Nucleus accumbens (tissue), 56 donors: ENCODE measurements at regions not wholly inside any gene's neighbourhood (a gene's known extent, or its start where the extent isn't known, plus 50 kb on each side); places are given as distances from the start of the nearest gene placed in this dataset.
A peak's percentile ranks its signal among the peaks of the same experiment; 100 is the strongest.
"Not testable (repeated sequence)": the region's sequence is repeated elsewhere in the genome, so short reads cannot be mapped to it uniquely, and the experiment has no call there.

Source experiments
- DNase-seq, 56 donors: peaks; one replicate each; lab custom pipeline; 2025; lab: John Stamatoyannopoulos, UW

DNA sequence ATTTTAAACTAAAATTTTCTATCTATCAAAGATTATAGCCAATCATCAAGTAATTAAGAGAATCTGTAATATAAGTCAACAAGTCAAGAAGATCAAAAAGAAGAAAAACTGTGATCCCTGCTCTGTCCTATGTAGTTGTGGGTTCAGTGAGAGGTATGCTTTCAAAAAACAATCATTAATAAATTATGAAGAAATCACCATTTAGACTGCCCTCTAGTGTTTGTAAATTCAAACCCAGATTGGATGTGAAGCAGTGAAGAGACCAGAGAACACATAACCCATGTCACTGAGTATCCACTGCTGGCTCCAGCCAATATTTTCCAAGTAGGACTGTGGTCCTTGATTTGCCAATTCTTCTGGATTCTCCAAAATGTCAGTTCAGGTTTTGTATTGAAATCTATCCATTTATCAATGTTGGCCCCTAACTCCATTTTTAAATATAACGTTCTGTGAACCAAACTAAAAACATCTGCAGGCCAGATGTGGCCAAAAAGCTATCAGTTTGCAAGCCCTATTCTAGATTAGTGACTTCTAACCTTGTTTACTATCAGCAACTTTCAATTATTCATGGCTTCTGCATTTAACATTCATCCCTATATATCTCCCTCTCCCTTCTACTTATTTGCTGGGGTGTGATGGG lies 467.5 kb upstream of the CXADR start:
- no peak for DNase-seq

DNA sequence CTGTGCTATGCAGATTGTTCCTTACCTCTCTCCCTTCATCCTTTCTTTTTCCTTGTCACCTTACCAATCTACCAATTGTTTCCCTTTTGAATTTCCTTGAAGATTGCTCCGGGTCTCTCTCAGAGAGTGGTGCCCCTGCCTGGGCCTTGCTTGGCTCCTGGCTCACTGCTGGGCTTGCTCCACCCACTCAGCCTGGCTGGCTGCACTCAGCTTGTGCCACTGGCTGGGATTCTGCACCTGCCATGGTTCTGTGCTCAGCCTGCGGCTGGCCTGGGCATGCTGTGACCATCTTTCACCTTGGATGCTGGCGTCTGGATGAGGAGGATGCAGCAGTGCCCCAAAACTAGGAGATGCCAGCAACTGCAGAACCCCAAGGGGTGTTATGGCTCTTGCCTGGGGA lies 463.9 kb upstream of the CXADR start:
- no peak for DNase-seq

DNA sequence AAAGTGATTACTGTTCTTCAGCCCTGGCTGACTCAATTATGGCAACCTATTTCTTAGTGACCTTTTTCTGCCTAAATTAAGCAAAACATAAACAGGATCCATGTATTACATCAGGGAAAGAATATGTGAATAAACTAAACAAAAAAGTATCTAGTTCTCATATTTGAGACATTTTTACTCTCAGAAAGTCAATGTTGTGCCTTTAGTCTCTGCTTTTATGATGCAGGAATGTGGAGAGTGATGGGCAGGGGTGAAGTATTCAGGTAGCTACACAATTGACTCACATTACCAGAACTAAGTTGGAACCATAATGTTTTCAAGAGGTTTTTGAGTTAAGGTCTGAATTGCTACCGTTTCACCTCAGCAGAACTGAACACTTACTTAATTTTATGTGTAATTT lies 462.7 kb upstream of the CXADR start:
- no peak for DNase-seq

DNA sequence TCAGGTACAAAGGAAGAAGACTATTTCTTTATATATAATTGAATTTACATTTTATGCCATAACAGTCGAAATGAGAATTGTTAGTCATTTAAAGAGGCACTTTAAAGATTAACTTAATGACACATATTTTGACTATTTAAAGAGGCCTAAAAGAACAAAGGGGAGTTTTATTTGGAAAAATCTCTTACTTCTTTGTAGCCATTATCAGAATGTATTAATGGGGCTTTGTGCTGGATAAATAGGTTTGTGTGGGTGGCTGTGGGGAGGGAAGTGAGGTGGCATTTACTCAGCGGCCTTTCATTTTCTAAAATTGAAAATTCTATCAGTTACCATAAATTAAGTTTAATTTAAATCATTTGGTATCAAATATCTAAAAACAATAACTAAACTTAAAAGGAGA lies 462.2 kb upstream of the CXADR start:
- DNase-seq = no peak

DNA sequence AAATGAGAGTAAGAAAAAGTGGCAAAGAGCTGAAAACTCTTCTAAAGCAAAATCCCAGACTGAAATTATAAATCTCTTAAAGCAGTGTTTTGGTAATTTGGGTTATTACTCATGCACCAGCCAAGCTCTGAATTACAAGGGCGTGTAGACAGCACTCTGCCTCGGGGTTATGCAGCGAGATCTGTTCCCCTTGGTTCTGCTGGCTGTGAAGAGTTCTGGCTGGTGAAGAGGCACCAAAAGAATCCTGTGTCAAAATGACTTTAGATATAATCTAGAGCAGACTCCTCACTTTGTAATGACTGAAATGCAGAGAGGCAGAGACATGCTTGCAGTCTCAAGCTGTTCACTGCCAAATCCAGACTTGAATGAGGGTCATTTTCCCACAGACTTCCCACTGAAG lies 461.8 kb upstream of the CXADR start:
- peak in 10 of 56 donors; percentile 2 to 34 (median 9) for DNase-seq

DNA sequence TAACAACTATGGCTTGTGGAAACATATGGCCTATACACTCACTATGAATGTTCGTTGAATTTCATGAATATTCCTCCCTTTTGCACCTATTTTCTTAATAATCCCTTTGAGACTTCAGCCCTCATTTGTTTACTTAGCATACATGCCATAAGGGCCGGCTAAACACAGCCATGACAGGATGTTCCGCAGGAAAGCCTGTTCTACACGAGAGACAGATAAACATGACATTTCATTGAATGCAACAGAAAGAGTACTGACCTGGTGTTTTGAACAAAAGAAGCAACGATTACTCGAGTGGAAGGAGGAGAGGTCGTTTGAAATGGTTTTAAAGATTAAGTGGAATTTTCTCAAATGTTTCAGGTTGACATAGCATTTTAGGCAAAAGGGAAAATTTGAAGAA lies 459.5 kb upstream of the CXADR start:
- DNase-seq = no peak

DNA sequence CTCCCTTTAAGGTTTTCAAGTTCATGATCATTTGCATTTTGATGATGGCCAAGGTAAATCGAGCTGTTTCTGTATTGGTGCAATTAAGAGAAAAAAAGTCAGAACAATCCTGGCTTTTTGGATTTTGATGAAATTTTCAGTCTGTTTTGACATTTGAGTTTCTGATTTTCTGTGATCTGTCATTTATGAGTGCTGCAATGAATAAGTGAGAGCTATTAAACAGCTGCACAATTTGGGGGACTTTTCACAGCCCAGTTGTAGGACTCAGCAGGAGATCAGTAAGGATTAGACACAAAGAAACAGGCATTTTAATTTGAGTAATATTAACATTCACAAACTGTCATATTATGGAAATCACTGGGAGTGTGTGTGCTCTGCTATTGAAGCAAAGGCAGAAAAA lies 452.9 kb upstream of the CXADR start:
- DNase-seq = no peak

DNA sequence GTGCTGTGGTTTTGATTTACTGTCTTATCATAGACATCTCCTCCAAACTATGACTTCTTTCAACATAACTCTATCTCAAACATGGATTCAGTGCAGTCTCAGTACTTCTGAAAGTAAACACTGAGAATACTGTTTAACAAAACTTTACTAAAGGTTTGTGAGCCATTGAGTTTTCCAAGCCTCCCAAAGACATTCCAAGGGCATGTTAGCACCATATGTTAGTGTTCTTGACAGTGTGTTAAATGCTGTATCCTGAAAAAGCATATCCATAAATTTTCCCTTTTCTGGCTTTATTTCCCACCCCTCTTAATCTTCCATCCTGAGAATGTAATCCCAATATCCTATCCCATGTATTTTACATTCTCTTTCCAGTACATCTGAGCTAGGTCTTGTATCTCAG lies 446.8 kb upstream of the CXADR start:
- no peak for DNase-seq

DNA sequence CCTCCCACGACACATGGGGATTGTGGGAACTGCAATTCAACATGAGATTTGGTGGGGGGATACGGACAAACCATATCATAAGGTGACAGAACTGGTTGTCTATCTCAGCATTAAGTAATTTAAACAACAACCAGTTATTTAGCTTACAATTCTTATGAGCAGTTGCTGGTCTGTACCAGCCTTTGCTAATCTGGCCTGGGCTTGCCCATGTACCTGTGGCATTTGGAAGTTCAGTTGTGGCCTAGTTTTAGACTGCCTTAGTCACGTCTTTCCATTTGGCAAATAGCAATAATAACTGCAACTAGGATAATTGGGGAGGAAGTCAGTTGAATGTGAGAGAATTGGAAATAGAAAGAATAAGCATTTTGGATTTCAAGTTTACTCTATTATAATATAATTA lies 441.8 kb upstream of the CXADR start:
- no peak for DNase-seq

DNA sequence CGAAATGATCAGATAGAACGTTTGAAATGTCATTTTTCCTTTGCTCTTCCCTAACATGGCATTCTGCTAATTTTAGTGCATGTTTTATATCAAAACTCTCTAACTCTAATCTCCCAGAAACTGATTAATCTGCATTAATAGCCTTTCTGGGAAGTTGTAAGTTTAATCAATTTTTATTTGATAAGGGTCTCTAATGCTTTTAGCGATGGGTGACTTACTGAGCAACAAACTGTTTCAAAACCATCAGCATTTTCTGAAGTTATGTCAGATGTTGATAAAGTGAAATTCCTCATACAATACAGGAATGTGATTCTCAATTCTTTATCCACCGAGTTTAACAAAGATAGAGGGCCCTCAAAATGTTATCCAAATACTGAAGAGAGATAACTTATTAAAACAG lies 431.6 kb upstream of the CXADR start:
- DNase-seq = no peak

DNA sequence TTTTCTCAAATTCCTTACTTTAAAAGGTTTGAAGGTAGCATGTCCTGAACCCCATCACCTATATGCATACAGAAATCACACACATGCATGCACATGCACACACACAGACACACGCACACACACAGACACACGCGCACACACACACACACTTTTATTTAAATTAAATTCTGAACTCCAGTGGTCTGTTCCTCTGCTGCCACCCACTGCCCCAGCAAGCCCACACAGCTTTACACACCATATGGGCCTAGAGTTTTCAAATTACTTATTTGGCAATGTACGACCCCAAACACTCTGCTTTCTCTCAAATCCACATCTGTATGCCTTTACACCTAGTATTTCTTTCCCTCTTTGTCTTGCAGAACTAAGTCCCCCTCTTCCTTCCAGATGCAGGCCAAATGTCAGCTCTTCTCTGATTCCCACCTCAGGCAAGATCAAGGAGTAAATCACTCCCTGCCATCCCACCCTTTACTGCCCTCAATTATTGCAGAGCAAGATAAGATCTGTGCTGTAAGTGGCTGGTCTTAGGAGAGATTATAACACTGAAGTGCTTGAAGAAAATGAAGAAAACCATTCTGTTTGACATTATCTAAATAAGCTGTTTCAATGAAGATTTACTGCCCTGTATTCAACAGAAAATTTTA lies 429.9 kb upstream of the CXADR start:
- DNase-seq = no peak

DNA sequence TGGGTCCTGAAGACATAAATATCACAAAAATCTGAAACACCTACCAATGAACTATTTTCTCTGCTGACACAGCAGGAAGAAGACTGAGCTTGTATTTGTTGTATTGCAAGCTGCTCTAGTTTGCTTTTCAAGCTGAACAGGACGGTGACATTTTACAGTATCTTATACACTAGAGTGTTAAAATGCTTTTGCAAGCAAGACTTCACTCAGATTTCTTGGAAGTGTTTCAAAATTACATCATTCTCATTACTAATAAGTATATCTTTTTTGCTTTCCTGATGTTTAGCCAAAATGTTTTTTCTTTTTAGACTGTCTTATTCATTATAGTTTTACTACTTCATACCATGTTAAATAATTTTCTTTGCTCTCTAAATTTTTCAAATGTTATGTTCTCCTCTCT lies 427.1 kb upstream of the CXADR start:
- DNase-seq = no peak

DNA sequence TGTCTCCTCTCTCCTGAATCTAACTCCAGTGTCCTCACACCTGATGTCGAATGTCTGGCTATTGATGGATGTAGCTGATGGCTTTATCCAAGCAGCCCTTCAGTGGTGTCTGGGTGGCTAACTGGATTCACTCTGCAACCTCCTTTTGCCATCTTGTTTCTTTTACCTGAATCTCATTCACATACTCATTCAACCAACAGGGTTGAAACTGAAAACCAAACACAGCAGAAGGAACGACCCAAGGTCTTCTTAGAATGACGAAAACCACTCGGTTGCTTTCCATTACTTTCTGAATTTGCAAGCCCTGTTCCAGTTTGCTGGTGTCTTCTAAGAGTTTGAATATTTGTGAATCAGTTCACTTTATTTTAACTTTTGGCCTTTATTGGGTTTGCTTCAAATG lies 424.3 kb upstream of the CXADR start:
- DNase-seq = no peak

DNA sequence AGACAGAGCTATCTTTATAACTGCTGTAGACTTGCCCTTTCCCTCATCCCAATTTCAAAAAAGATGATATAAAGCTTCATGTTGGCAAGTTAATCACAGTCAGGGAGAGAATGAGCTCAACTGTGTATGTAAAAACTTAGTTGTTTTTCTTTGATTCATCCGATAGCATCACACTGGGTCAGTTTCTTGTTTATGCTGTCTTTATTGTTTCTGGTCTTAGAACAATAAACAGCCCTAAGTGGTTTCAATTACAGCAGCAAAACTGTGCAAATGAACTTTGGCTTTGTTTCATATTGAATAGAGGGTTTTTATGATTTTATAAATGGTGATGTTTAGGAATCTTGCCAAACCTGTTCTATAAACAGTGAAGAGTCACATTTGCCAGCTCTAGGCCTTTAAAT lies 423.8 kb upstream of the CXADR start:
- no peak for DNase-seq

DNA sequence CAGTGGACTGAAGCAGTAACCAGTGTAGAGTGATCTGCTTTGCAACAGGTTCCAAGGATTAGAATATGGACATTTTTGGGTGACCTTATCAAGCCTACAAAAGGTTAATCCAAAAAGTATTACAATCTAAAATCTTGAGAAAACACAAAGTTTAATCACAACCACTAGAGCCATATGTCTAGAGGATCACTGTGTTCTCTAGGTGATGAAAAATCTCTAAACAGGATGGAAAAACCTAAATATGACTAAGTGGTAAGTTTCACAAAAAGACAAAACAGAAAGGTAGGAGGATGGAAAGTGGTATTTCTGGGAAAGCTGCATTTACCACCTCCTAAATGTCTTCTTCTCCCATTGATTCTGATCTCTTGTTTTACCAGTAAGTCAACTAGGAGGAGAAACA lies 411.1 kb upstream of the CXADR start:
- no peak for DNase-seq

DNA sequence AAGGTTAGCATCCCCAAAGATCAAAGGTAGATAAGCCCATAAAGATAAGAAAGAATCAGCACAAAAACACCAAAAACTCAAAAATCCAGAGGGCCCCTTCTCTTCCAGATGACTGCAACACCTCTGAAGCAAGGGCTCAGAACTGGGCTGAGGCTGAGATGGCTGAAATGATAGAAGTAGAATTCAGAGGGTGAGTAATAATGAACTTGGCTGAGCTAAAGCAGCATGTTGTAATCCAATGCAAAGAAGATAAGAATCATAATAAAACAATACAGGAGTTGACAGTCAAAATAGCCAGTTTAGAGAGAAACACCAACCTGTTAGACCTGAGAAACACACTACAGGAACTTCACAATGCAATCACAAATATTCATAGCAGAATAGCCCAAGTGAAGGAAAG lies 406.9 kb upstream of the CXADR start:
- no peak for DNase-seq

DNA sequence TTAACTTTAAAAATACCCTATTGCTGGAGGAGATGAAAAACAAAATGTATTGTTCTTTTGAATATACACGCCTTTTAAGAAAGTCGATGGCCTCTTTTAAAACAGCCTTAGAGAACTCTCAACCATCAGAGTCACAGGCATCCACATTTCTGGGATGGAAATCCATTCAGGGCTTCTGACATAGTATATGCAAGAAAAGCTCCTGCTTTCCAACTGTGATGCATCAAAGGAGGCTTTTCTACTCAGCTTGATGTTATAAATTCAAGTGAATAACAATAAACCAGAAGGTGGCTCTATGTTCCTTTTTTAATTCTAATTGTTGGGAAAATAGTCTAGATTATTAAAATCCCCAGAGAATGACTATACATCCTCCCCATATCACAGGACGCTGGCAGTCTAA lies 398.8 kb upstream of the CXADR start:
- DNase-seq = no peak

DNA sequence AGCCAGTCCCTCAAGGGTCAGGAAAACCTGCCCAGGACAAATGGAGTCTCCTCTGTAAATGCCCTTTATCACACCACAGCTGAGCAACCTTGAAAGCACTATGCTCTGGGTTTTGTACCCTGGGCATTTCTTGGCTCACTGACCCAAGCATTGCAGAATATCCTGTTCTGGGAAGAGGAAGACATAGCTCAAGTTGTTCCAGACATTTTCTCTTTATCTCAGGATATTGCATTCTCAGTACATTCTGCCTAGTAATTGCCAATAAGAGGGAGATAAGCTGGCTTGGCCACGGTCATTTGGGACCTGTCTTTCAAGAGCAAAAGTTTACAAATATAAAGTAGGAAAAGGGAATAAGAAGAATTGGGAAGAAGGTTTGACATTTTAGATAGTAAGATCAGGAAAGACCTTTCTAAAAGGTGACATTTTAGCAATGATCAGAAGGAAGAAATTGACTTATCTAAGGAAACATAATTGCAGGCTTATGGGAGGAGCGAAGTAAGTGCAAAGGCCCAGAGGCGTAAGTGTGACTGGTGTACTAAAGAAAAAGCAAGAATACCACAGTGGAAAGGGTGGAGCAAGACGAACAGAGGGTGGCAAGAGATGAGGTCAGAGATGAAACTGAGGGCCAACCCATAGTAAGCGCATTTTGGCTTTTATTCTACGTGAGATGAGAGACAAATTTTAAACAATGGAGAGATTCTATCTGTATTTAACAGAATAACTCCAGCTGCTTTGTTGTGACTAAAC lies 394.0 kb upstream of the CXADR start:
- no peak for DNase-seq

DNA sequence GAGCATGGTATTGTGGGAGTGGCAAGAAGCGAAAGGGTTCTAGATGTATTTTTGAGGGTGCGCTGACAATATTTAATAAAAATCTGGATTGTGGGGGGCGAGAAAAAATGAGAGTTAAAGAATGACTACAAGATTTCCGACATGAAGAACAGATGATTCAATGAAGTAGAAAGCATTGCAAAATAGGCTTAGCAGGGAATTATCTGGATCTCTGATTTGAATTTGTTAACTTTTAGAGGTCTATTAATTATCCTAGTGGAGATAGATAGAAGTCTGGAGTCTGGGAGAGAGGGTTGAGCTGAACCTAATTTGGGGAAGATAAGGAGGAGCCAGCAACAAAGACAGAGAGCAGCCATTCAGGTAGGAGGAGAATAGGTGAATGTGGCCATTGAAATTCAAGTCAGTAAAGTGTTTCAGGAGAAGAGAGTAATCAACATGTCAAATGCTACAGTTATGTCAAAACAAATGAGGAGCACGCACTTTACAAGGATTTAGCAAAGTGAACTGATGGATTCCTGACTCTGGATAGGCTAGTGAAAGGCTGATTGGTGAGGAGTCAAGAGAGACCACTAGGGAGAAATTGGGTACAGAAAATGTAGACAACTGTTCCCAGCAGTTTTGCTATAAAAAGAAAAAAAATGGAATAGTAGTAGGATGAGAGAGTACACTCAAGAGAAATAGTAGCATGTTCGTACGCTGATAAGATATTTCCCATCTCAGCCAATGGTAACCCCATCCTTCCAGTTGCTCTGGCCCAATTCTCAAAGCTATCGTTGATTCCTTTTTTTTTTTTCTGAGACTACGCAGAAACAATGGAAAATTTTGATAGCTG lies 393.2 kb upstream of the CXADR start:
- no peak for DNase-seq

DNA sequence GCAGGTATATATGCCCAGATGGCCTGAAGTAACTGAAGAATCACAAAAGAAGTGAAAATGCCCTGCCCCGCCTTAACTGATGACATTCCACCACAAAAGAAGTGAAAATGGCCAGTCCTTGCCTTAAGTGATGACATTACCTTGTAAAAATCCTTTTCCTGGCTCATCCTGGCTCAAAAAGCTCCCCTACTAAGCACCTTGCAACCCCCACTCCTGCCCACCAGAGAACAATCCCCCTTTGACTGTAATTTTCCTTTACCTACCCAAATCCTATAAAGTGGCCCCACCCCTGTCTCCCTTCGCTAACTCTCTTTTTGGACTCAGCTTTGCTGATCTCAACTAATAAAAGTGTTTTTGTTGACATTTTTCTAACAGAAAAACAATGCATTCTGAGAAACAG lies 385.4 kb upstream of the CXADR start:
- not testable (repeated sequence) for DNase-seq

DNA sequence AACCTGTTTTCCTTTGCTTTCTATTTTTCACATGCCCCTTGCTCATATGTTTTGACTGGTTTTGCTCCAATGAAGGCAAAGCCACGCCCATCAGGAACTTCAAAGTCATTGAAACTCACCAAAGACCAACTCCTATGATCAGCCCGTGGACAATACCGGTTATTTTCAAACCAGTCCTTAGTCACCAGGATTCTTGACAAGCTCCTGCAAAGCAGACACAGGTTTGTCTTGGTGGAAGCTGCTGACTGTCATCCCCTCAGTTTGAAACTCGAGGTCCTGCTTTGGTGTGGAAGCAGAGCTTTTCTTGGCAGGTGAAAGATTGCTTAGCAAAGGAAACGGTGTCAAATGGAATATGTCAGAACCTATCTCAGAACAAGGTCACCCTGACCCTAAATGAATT lies 384.7 kb upstream of the CXADR start:
- no peak for DNase-seq
